Liver (tissue), 3 donors: ENCODE measurements at regions not wholly inside any gene's neighbourhood (a gene's known extent, or its start where the extent isn't known, plus 50 kb on each side); places are given as distances from the start of the nearest gene placed in this dataset.

ENCODE experiments used
- FOXA1 ChIP-seq: IDR thresholded peaks from 2 replicates; pipeline ENCODE4 v1.6.1; 2016; ENCODE audit warnings: antibody characterized with exemption
- HNF4G ChIP-seq: IDR thresholded peaks from 2 replicates; pipeline ENCODE4 v1.6.1; 2016; ENCODE audit warnings: antibody characterized with exemption
- JUND ChIP-seq, 2 donors: IDR thresholded peaks; 2 replicates each; pipeline ENCODE4 v1.6.1; 2016; ENCODE audit warnings: antibody characterized with exemption in 2 of 2
- NR2F2 ChIP-seq: IDR thresholded peaks from 2 replicates; pipeline ENCODE4 v1.6.1; 2016; ENCODE audit warnings: antibody characterized with exemption
- SP1 ChIP-seq: IDR thresholded peaks from 2 replicates; pipeline ENCODE4 v1.6.1; 2018; ENCODE audit warnings: antibody characterized with exemption, mild to moderate bottlenecking
- TAF1 ChIP-seq: conservative IDR thresholded peaks from 2 replicates; pipeline ENCODE4 v1.6.1; 2016; ENCODE audit warnings: antibody characterized with exemption, mild to moderate bottlenecking
- YY1 ChIP-seq: IDR thresholded peaks from 2 replicates; pipeline ENCODE4 v1.6.1; 2016; ENCODE audit warnings: antibody characterized with exemption, mild to moderate bottlenecking
- TF ChIP-seq, protein P1 (sequence below): fragments of 150-350 bp; IDR thresholded peaks from 2 replicates; pipeline ENCODE4 v1.5.1; 2017; ENCODE audit warnings: improper control_type of control experiment, low read depth, low read length; ENCODE audit not compliant: missing input control
- TF ChIP-seq, protein P2 (sequence below): IDR thresholded peaks from 2 replicates; pipeline ENCODE4 v1.6.1; 2016; ENCODE audit warnings: antibody characterized with exemption, mild to moderate bottlenecking
- TF ChIP-seq, protein P3 (sequence below): IDR thresholded peaks from 2 replicates; pipeline ENCODE4 v1.6.1; 2016; ENCODE audit warnings: antibody characterized with exemption
- donor health status: healthy.
- donor health status: healthy.

DNA sequence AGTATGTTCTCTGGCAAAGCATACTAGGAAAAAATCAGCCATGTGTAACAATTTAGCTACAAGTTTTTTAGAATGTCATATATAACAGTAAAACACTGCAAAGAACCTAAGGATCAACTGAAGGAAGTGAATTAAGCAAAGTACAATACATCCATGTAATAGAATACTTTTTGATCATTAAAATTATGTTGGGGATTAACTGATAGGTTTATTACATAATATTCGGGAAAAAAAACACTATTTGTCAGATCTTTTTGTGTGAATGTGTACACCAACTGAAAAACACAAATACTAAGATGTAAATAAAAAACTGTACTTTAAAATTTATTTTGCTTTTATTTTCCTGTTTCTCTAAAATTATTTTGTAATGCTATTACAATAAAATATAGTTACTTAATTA, 185.5 kb upstream of the DYNLRB2 start:
- TF ChIP-seq FOXA1, result no peak
- TF ChIP-seq, protein P1, sequence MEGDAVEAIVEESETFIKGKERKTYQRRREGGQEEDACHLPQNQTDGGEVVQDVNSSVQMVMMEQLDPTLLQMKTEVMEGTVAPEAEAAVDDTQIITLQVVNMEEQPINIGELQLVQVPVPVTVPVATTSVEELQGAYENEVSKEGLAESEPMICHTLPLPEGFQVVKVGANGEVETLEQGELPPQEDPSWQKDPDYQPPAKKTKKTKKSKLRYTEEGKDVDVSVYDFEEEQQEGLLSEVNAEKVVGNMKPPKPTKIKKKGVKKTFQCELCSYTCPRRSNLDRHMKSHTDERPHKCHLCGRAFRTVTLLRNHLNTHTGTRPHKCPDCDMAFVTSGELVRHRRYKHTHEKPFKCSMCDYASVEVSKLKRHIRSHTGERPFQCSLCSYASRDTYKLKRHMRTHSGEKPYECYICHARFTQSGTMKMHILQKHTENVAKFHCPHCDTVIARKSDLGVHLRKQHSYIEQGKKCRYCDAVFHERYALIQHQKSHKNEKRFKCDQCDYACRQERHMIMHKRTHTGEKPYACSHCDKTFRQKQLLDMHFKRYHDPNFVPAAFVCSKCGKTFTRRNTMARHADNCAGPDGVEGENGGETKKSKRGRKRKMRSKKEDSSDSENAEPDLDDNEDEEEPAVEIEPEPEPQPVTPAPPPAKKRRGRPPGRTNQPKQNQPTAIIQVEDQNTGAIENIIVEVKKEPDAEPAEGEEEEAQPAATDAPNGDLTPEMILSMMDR, result no peak
- TF ChIP-seq, protein P2, sequence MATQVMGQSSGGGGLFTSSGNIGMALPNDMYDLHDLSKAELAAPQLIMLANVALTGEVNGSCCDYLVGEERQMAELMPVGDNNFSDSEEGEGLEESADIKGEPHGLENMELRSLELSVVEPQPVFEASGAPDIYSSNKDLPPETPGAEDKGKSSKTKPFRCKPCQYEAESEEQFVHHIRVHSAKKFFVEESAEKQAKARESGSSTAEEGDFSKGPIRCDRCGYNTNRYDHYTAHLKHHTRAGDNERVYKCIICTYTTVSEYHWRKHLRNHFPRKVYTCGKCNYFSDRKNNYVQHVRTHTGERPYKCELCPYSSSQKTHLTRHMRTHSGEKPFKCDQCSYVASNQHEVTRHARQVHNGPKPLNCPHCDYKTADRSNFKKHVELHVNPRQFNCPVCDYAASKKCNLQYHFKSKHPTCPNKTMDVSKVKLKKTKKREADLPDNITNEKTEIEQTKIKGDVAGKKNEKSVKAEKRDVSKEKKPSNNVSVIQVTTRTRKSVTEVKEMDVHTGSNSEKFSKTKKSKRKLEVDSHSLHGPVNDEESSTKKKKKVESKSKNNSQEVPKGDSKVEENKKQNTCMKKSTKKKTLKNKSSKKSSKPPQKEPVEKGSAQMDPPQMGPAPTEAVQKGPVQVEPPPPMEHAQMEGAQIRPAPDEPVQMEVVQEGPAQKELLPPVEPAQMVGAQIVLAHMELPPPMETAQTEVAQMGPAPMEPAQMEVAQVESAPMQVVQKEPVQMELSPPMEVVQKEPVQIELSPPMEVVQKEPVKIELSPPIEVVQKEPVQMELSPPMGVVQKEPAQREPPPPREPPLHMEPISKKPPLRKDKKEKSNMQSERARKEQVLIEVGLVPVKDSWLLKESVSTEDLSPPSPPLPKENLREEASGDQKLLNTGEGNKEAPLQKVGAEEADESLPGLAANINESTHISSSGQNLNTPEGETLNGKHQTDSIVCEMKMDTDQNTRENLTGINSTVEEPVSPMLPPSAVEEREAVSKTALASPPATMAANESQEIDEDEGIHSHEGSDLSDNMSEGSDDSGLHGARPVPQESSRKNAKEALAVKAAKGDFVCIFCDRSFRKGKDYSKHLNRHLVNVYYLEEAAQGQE, result no peak
- TF ChIP-seq, protein P3, sequence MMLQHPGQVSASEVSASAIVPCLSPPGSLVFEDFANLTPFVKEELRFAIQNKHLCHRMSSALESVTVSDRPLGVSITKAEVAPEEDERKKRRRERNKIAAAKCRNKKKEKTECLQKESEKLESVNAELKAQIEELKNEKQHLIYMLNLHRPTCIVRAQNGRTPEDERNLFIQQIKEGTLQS, result no peak
- no peak for TF ChIP-seq NR2F2
- TF ChIP-seq HNF4G, result no peak
- TF ChIP-seq TAF1, result no peak
- TF ChIP-seq SP1, result no peak
- TF ChIP-seq YY1, result no peak
- TF ChIP-seq JUND (IDR thresholded peaks at IDR 0.05), result no peak
